ENCODE measurements at regions not wholly inside any gene's neighbourhood (a gene's known extent, or its start where the extent isn't known, plus 50 kb on each side); places are given as distances from the start of the nearest gene placed in this dataset.
"Not testable (repeated sequence)": the region's sequence is repeated elsewhere in the genome, so short reads cannot be mapped to it uniquely, and the experiment has no call there.

GRCh38 chr1:189775343-189775742, 702.3 kb downstream of the BRINP3 start:
- no peak for DNase-seq (ENCODE audit: low spot score)

- DNase-seq (ENCODE audit: low spot score), result no peak
Measured at GRCh38 chr1:189779034-189779433, 698.6 kb downstream of the BRINP3 start.

GRCh38 chr1:189782295-189782694, 695.4 kb downstream of the BRINP3 start:
- DNase-seq (ENCODE audit: low spot score), result peak; percentile 18

DNA sequence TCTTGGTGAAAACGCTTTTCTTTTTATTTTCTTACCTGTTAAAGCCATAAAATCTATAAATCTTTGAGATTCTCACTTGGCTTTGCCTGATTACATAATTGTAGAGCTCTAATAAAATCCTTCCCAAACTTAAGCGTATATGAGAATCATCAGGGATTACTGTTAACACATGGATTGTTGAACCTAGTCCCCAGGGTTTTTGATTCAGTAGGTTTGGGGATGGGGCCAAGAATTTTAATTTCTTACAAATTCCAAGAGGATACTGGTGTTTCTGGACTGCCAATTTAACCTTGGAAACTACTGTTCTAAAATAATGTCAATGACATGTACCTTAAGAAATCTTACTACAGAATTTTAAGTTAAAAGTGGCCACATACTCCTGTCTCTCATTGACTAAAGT, 694.2 kb downstream of the BRINP3 start:
- DNase-seq (ENCODE audit: low spot score), result peak; percentile 17

GRCh38 chr1:189786761-189787160, 690.9 kb downstream of the BRINP3 start:
- no peak for DNase-seq (ENCODE audit: low spot score)

DNA sequence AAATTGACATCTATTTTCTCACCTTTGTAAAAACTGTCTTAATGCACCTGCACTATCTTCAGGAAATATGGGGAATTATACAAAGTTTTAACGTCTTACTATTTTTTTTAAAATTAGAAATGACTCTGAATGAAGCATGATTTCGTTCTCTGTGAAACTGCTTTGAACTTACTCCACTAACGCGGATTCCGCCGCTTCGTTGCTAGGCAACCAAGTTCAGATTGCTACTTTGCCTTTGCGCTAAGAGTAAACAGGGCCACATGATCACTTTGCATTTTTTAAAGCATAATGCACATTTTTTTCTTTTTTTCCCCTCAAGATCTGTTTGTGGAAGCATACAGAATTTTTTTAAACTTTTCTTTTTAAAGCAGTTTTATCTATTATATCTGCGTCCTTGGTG, 690.5 kb downstream of the BRINP3 start:
- DNase-seq (ENCODE audit: low spot score), result no peak

- no peak for DNase-seq (ENCODE audit: low spot score)
Measured at GRCh38 chr1:189790335-189790734, 687.3 kb downstream of the BRINP3 start.

- DNase-seq (ENCODE audit: low spot score), result peak; percentile 17
Measured at GRCh38 chr1:189803364-189803763, 674.3 kb downstream of the BRINP3 start.

GRCh38 chr1:189804352-189804751, 673.3 kb downstream of the BRINP3 start:
- no peak for DNase-seq (ENCODE audit: low spot score)

DNA sequence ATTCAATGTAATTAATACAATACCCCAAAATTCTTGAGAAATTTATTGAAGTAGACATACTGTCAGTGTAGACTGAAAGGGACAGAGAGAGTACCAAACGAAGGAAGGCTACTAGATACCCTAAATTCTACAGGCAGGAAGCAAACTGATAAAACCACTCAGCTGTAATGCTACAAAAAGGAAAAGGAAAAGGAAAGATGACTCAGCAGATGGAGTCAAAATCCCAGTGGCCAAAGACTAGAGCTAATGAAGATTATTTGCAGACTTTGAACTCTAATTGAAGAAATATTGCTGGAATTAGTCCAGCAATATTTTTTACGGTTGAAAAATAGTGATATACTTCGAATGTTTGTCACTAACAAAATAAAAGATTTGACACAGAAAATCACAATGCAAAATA, 671.9 kb downstream of the BRINP3 start:
- DNase-seq (ENCODE audit: low spot score), result no peak

DNA sequence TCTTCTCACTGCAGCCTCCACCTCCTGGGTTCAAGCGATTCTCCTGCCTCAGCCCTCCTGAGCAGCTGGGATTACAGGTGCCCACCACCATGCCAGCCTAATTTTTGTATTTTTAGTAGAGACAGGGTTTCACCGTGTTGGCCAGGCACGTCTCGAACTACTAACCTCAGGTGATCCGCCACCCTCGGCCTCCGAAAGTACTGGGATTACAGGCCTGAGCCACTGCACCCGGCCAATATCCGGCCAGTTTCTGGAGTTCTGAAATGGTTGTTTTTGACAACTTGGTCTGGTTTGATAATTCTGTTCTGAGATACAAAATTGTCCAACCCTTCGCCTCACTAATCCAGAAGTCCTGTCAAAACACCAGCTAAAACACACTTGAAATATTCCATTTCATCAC, 667.0 kb downstream of the BRINP3 start:
- DNase-seq (ENCODE audit: low spot score), result not testable (repeated sequence)

GRCh38 chr1:189811960-189812359, 665.7 kb downstream of the BRINP3 start:
- DNase-seq (ENCODE audit: low spot score), result no peak

DNA sequence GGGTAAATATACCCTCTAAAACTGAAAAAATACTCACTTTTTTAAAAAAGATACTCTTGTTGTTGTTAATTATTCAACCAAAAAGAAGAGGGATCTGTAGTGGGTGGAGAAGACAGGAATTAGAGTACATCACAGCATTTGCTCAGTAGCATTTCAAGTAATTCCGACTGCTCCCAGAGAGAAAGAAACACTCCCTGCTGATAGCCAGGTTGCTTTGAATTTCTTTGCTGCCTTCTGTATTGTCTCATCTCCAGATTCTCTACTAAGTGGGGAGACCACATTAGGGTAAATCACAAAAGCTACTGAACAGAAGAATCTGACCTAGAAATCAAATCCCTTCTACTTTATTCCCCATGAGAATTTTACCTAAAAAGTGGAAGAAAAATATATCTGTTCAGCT, 661.1 kb downstream of the BRINP3 start:
- DNase-seq (ENCODE audit: low spot score), result no peak

- no peak for DNase-seq (ENCODE audit: low spot score)
Measured at GRCh38 chr1:189819751-189820150, 657.9 kb downstream of the BRINP3 start.

DNA sequence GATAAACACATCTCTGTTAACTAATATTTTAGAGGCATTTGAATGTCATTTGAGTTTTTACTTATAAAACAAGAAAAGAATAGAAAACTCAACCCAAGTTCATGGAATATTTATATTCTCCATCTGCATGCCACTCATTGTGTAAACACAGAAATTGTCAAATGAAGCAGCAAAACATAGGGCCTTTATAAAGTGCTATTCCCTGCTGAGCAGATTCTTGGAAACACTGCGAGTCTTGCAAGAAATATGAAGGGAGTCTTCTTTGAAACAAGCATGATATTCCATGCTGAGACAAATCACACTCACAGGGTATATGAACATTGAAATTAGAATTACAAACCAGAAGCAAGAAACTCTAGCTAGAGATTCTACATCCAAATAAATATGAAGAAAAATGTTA, 655.8 kb downstream of the BRINP3 start:
- no peak for DNase-seq (ENCODE audit: low spot score)

DNA sequence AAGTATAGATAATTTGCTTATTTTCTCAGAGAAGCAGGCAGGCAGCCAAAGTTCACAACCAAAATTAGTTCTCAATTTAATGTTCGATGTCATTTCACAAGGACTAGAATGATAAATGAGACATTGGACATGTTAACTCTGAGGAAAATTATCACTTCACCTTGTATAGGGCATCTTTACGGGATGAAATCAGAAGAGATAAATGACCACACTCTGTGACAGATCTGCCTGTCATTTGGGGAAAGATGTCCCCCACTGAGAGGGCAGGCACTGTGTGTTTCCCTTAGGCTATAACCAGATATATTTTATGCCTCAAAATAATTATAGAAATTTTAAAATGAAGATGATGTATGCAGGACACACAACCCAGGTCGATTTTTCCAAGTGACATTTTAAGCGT, 642.9 kb downstream of the BRINP3 start:
- no peak for DNase-seq (ENCODE audit: low spot score)

- DNase-seq (ENCODE audit: low spot score), result no peak
Measured at GRCh38 chr1:189847613-189848012, 630.1 kb downstream of the BRINP3 start.

DNA sequence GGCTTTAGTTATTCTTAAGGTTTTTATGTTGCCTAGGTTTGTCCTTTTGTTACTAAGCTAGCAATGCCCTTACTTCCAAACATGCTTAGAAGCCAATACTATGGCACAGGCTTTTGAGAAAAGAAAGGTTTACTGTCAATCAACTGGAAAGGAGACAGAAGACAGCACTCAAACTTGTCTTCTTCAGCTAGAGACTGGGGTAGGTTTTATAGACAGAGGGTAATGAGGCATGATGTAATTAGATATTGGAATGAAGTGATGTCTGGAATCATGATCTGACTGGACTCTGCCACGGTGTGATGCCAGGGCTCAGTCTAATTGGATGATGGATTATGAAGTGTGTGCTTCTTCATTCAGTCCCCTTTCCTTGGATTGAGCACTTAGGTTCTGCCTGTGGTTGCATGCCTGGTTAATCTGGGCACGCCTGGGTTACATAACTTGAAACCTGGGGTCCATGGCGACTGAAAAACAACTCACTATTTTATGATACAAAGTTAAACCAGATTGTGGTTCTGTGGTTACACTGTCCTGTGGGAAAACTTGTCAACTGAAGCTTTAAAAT, 625.8 kb downstream of the BRINP3 start:
- DNase-seq (ENCODE audit: low spot score), result no peak

DNA sequence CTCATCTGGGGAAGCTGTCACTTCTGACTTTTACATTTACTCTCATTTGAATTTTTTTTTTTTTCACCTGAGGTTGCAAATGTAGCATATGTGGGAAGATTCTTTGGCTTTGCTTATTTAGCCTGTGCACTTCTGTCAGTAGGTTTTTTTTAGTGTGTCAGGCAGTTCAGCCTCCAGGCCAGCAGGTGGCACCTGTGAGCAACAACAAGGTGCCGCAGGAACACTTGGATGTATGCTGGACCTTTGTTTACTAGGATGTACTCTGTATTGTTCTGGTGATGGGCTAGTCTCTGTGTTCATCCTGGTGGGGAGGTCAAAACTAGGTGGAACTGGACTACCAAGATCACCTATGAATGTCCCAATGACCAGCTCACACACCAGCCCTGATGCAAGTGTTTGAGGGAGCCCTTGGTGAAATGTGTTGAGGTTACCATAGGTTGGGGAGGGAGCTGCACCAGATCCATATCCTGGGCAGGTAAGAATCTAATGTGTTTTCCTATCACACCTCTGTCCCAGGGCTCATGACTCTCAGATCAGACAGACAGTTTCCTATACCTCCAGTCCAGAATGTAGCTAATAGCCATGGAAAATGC, 618.2 kb downstream of the BRINP3 start:
- DNase-seq (ENCODE audit: low spot score), result peak; percentile 48

GRCh38 chr1:189866606-189867005, 611.1 kb downstream of the BRINP3 start:
- DNase-seq (ENCODE audit: low spot score), result no peak

- DNase-seq (ENCODE audit: low spot score), result no peak
Measured at GRCh38 chr1:189868021-189868420, 609.6 kb downstream of the BRINP3 start.

GRCh38 chr1:189874715-189875435, 602.8 kb downstream of the BRINP3 start:
- no peak for DNase-seq (ENCODE audit: low spot score)

GRCh38 chr1:189880135-189880534, 597.5 kb downstream of the BRINP3 start:
- no peak for DNase-seq (ENCODE audit: low spot score)

Data from D341Med (cell line).